HepG2 (cell line): ENCODE measurements at regions not wholly inside any gene's neighbourhood (a gene's known extent, or its start where the extent isn't known, plus 50 kb on each side); places are given as distances from the start of the nearest gene placed in this dataset.

ENCODE experiments used
- ATAC-seq: fragments of 200-7000 bp; cut with Tn5 transposase; 3 replicates; pipeline ENCODE4 v1.9.1; 2020; ENCODE audit warnings: mild to moderate bottlenecking, moderate library complexity
- BruUV-seq: library from RNA; stranded (reverse); fragments of 400-500 nt; replicated peaks from 2 replicates; lab custom pipeline; 2021; lab: Mats Ljungman, UMichigan
- CTCF ChIA-PET: fragments of 300-600 bp; formaldehyde crosslinking; extraction: SDS; loops from one replicate; lab custom pipeline; 2021; ENCODE audit warnings: low total read pairs, inconsistent platforms, low intra/inter-chr PET ratio; lab: Yijun Ruan, JAX
- POLR2A ChIA-PET: fragments of 350-600 bp; sonication (Branson Sonifier 250); formaldehyde crosslinking; loops from one replicate; lab custom pipeline; 2020; ENCODE audit warnings: antibody characterized with exemption, inconsistent platforms; lab: Yijun Ruan, JAX
- DNase-seq: peaks from one replicate; pipeline ENCODE4 v3.0.0-alpha.2; 2015; ENCODE audit warnings: low spot score
- FAIRE-seq: peaks from 3 replicates; lab custom pipeline; 2011; peaks lifted over from hg19 to GRCh38; lab: Jason Lieb, UNC
- H2AFZ ChIP-seq: one replicate; pipeline ENCODE4 v1.6.1; 2011; ENCODE audit warnings: low read length, inconsistent platforms
- H3K27ac ChIP-seq: fragments of 300-600 bp; 3 replicates; pipeline ENCODE4 v1.8.0; 2011; ENCODE audit warnings: mixed run types, mild to moderate bottlenecking, mixed read lengths, low read length, inconsistent platforms; ENCODE audit not compliant: insufficient read depth; ENCODE audit errors: extremely low read length
- H3K27me3 ChIP-seq, 2 experiments: fragments of 200-600 bp in 1 of 2; 2 replicates in 1 of 2; 3 replicates in 1 of 2; pipeline versions ENCODE4 v1.6.0 to v1.8.0; 2011; ENCODE audit warnings: low read length in 2 of 2, mild to moderate bottlenecking in 2 of 2, moderate library complexity in 2 of 2, inconsistent platforms in 1 of 2; ENCODE audit not compliant: insufficient read depth in 2 of 2, control insufficient read depth in 1 of 2
- H3K36me3 ChIP-seq, 2 experiments: fragments of 200-600 bp in 1 of 2; replicated peaks in 1 of 2; 2 replicates in 1 of 2; 3 replicates in 1 of 2; pipeline versions ENCODE4 v1.5.1 to v1.8.0; 2011; ENCODE audit warnings: low read length in 2 of 2, inconsistent platforms in 1 of 2; ENCODE audit not compliant: insufficient read depth in 2 of 2, control insufficient read depth in 1 of 2
- H3K4me1 ChIP-seq: 2 replicates; pipeline ENCODE4 v1.5.1; 2012; ENCODE audit warnings: low read length, inconsistent platforms; ENCODE audit not compliant: insufficient read depth
- H3K4me2 ChIP-seq: 2 replicates; pipeline ENCODE4 v1.6.0; 2011; ENCODE audit warnings: low read depth, low read length, inconsistent platforms
- H3K4me3 ChIP-seq, 3 experiments: fragments of 200-600 bp in 1 of 3; sonication (generic), shearing (Covaris generic) in 1 of 3; replicated peaks in 1 of 3; 2 replicates each; pipeline ENCODE4 v1.5.1; 2011 to 2016; ENCODE audit warnings: low read length in 3 of 3, inconsistent platforms in 2 of 3, low read depth in 2 of 3, mild to moderate bottlenecking in 2 of 3, control low read depth in 1 of 3, mixed read lengths in 1 of 3; ENCODE audit not compliant: insufficient read depth in 1 of 3
- H3K79me2 ChIP-seq: one replicate; pipeline ENCODE4 v1.6.1; 2011; ENCODE audit warnings: low read length, inconsistent platforms; ENCODE audit not compliant: insufficient read depth
- H3K9ac ChIP-seq: 2 replicates; pipeline ENCODE4 v1.6.0; 2011; ENCODE audit warnings: mild to moderate bottlenecking, low read depth, low read length, inconsistent platforms; ENCODE audit not compliant: insufficient read depth
- H3K9me3 ChIP-seq: 2 replicates; pipeline ENCODE4 v1.5.1; 2012; ENCODE audit warnings: mild to moderate bottlenecking, low read length
- H4K20me1 ChIP-seq: 2 replicates; pipeline ENCODE4 v1.6.0; 2011; ENCODE audit warnings: inconsistent platforms, mild to moderate bottlenecking, low read length, moderate library complexity; ENCODE audit not compliant: insufficient read depth
- AFF4 ChIP-seq: sonication (generic); formaldehyde crosslinking; IDR thresholded peaks from 2 replicates; pipeline ENCODE4 v1.4.0; 2020; ENCODE audit warnings: missing genetic modification reagents
- ARNT2 ChIP-seq: sonication (generic); formaldehyde crosslinking; IDR thresholded peaks from 2 replicates; pipeline ENCODE4 v1.8.0; 2022; ENCODE audit warnings: mild to moderate bottlenecking, low read depth, missing genetic modification reagents, moderate library complexity
- ATF2 ChIP-seq: sonication (generic); formaldehyde crosslinking; IDR thresholded peaks from 2 replicates; pipeline ENCODE4 v1.4.0; 2020; ENCODE audit warnings: missing genetic modification reagents
- ELF3 ChIP-seq: IDR thresholded peaks from 2 replicates; pipeline ENCODE4 v1.6.1; 2016; ENCODE audit warnings: missing genetic modification reagents, missing compliant biosample characterization
- KDM3A ChIP-seq: IDR thresholded peaks from 2 replicates; pipeline ENCODE4 v1.6.1; 2018; ENCODE audit warnings: low read depth, missing compliant biosample characterization
- NKX3-1 ChIP-seq: sonication (generic); formaldehyde crosslinking; IDR thresholded peaks from 2 replicates; pipeline ENCODE4 v1.5.0; 2020; ENCODE audit warnings: missing genetic modification reagents
- RAD51 ChIP-seq: fragments of 450-650 bp; IDR thresholded peaks from 2 replicates; pipeline ENCODE4 v1.6.1; 2016; ENCODE audit warnings: borderline replicate concordance
- ZNF350 ChIP-seq: sonication (generic); formaldehyde crosslinking; IDR thresholded peaks from 2 replicates; pipeline ENCODE4 v1.4.0; 2020; ENCODE audit warnings: mild to moderate bottlenecking, low read depth, missing genetic modification reagents, borderline replicate concordance
- ZNF558 ChIP-seq: sonication (generic); formaldehyde crosslinking; IDR thresholded peaks from 2 replicates; pipeline ENCODE4 v1.9.0; 2022; ENCODE audit warnings: mild to moderate bottlenecking, missing genetic modification reagents, borderline replicate concordance
- ZNF564 ChIP-seq: sonication (generic); formaldehyde crosslinking; IDR thresholded peaks from 2 replicates; pipeline ENCODE4 v1.8.1; 2023; ENCODE audit warnings: mild to moderate bottlenecking, missing genetic modification reagents
- ZNF609 ChIP-seq: sonication (generic); formaldehyde crosslinking; IDR thresholded peaks from 2 replicates; pipeline ENCODE4 v1.4.0; 2020; ENCODE audit warnings: mild to moderate bottlenecking, missing genetic modification reagents, borderline replicate concordance
- ZNF616 ChIP-seq: sonication (generic); formaldehyde crosslinking; IDR thresholded peaks from 2 replicates; pipeline ENCODE4 v1.5.0; 2020; ENCODE audit warnings: low read depth, mild to moderate bottlenecking, missing genetic modification reagents
- ZNF780A ChIP-seq: sonication (generic); formaldehyde crosslinking; IDR thresholded peaks from 2 replicates; pipeline ENCODE4 v1.8.0; 2022; ENCODE audit warnings: mild to moderate bottlenecking, missing genetic modification reagents, moderate library complexity
- ZNF841 ChIP-seq: sonication (generic); formaldehyde crosslinking; IDR thresholded peaks from 2 replicates; pipeline ENCODE4 v1.8.1; 2023; ENCODE audit warnings: missing genetic modification reagents, borderline replicate concordance
- ZNF879 ChIP-seq: sonication (generic); formaldehyde crosslinking; IDR thresholded peaks from 2 replicates; pipeline ENCODE4 v1.8.1; 2023; ENCODE audit warnings: missing genetic modification reagents
- WGBS: methylation state at CpG from one replicate; pipeline ENCODE4 v1.1.6; 2017; ENCODE audit warnings: low lambda C conversion rate; 5-methylcytosine and 5-hydroxymethylcytosine counted together
- in situ Hi-C: cut with HindIII; loops from 2 replicates; pipeline ENCODE4 v1.10.0; 2017; ENCODE audit warnings: low pct_unique_long_range_greater_than_20kb; ENCODE audit not compliant: extremely low pct_ligation_motif_present
- intact Hi-C: fragments of 100-400 bp; cut with micrococcal nuclease; formaldehyde crosslinking; loops from one replicate; pipeline ENCODE4 v1.10.0; 2022; ENCODE audit not compliant: unreplicated experiment

- Histone ChIP-seq H3K9me3 (no peaks in the 10 kb centered on the region), H4K20me1 (no peaks in the 10 kb centered on the region), H3K36me3 (no peaks in the 10 kb centered on the region), H3K4me1 (no peaks in the 10 kb centered on the region), H3K27me3 (no peaks in the 10 kb centered on the region), H3K4me3 (no peak overlapping the region), H3K9ac (no peak overlapping the region), H3K79me2 (no peaks in the 10 kb centered on the region), H3K4me2 (no peak overlapping the region), H3K27ac (no peak overlapping the region), H2AFZ (no peak overlapping the region)
- in situ Hi-C loops (no loop called here), intact Hi-C loops (no loop called here)
- CTCF ChIA-PET = no interaction called here
- FAIRE-seq (no peak), DNase-seq (no peak), ATAC-seq (no peak)
- POLR2A ChIA-PET = no interaction called here
- WGBS = 89% methylated on average over 3 of the region's 3 CpGs
- BruUV-seq = no TSS peak
- TF ChIP-seq ZNF780A (no peak), ELF3 (no peak), ZNF564 (CRISPR knock-in tag) (no peak), ZNF616 (CRISPR knock-in tag) (no peak), AFF4 (CRISPR knock-in tag) (no peak), ZNF879 (no peak), RAD51 (no peak), KDM3A (no peak), ZNF350 (CRISPR knock-in tag) (no peak), ZNF609 (CRISPR knock-in tag) (no peak), NKX3-1 (CRISPR knock-in tag) (no peak), ARNT2 (CRISPR knock-in tag) (no peak), ZNF558 (CRISPR knock-in tag) (no peak), ZNF841 (CRISPR knock-in tag) (no peak), ATF2 (CRISPR knock-in tag) (no peak)
Measured at GRCh38 chr5:67319935-67320725, 123.5 kb upstream of the CD180 start.
